Breast epithelium (tissue), 4 donors: ENCODE measurements at regions not wholly inside any gene's neighbourhood (a gene's known extent, or its start where the extent isn't known, plus 50 kb on each side); places are given as distances from the start of the nearest gene placed in this dataset.

Experiments used
- DNase-seq, 2 donors: peaks; one replicate each; pipeline ENCODE4 v3.0.0-alpha.2; 2019; ENCODE audit warnings: low spot score in 2 of 2
- H3K27ac ChIP-seq, 2 donors: fragments of 200-600 bp; sonication (generic) in 1 of 2; one replicate each; pipeline ENCODE4 v1.5.1; 2016 to 2019; ENCODE audit warnings: mild to moderate bottlenecking in 1 of 2
- H3K27me3 ChIP-seq, 2 donors: fragments of 200-600 bp; sonication (generic) in 1 of 2; one replicate each; pipeline versions ENCODE4 v1.5.1 to v1.6.0; 2017 to 2019; ENCODE audit warnings: control low read depth in 1 of 2, mild to moderate bottlenecking in 1 of 2
- H3K36me3 ChIP-seq: fragments of 200-600 bp; one replicate; pipeline ENCODE4 v1.5.1; 2019
- H3K4me1 ChIP-seq, 2 donors: fragments of 200-600 bp; sonication (generic); one replicate each; pipeline ENCODE4 v1.5.1; 2016 to 2019; ENCODE audit warnings: control low read depth in 1 of 2
- H3K4me3 ChIP-seq, 3 donors: fragments of 200-600 bp; sonication (generic); 1 replicate in 2 of 3; 2 replicates in 1 of 3; pipeline ENCODE4 v1.5.1; 2016 to 2019; ENCODE audit warnings: mild to moderate bottlenecking in 3 of 3, moderate library complexity in 2 of 3
- H3K9me3 ChIP-seq, 2 donors: fragments of 200-600 bp; sonication (generic) in 1 of 2; one replicate each; pipeline ENCODE4 v1.5.1; 2016 to 2019; ENCODE audit warnings: control low read depth in 1 of 2
- POLR2A ChIP-seq: fragments of 450-650 bp; IDR thresholded peaks from one replicate; pipeline ENCODE4 v1.6.1; 2016; ENCODE audit warnings: antibody characterized with exemption, mild to moderate bottlenecking, moderate library complexity
- POLR2AphosphoS5 ChIP-seq, 3 donors: sonication (generic); formaldehyde crosslinking; IDR thresholded peaks; one replicate each; pipeline ENCODE4 v1.6.1; 2017; ENCODE audit warnings: antibody characterized with exemption in 3 of 3
- intact Hi-C: fragments of 100-400 bp; cut with DNase I; formaldehyde crosslinking; loops from one replicate; pipeline ENCODE4 v1.15.1; 2023; ENCODE audit warnings: low total_unique reads
- TF ChIP-seq, protein P1 (sequence below), 3 donors: fragments of 450-650 bp; IDR thresholded peaks; one replicate each; pipeline ENCODE4 v1.5.1; 2016 to 2017; ENCODE audit warnings: antibody characterized with exemption in 3 of 3, mild to moderate bottlenecking in 3 of 3, moderate library complexity in 3 of 3

DNA sequence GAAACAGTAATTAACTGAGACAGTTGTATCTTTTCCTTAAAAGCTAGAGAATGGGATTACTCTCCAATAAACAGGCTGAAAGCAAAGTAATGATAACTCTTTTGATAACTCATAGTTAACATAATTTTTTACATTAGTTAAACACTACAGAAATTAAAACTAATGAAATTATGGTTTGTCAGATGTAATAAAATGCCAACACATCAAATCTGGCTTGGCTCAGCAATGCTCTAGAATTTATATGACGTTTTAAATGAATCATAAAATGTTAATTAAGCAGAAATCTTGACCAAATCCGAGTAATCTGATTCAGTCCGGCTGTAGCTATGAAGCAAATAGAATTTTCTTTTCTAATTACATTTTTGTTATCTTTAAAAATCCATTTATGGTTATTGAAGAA lies 244.2 kb upstream of the NR3C2 start:
- no peak for DNase-seq
- intact Hi-C loops = no loop called here
- H3K4me3 ChIP-seq = no peak overlapping the region
- TF ChIP-seq POLR2A (no peak), POLR2AphosphoS5 (IDR thresholded peaks at IDR 0.05) (no peak)
- TF ChIP-seq, protein P1, sequence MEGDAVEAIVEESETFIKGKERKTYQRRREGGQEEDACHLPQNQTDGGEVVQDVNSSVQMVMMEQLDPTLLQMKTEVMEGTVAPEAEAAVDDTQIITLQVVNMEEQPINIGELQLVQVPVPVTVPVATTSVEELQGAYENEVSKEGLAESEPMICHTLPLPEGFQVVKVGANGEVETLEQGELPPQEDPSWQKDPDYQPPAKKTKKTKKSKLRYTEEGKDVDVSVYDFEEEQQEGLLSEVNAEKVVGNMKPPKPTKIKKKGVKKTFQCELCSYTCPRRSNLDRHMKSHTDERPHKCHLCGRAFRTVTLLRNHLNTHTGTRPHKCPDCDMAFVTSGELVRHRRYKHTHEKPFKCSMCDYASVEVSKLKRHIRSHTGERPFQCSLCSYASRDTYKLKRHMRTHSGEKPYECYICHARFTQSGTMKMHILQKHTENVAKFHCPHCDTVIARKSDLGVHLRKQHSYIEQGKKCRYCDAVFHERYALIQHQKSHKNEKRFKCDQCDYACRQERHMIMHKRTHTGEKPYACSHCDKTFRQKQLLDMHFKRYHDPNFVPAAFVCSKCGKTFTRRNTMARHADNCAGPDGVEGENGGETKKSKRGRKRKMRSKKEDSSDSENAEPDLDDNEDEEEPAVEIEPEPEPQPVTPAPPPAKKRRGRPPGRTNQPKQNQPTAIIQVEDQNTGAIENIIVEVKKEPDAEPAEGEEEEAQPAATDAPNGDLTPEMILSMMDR (IDR thresholded peaks at IDR 0.05) = no peak
- no peaks in the 10 kb centered on the region for H3K36me3 ChIP-seq
- H3K4me1 ChIP-seq = no peaks in the 10 kb centered on the region
- no peaks in the 10 kb centered on the region for H3K9me3 ChIP-seq
- no peaks in the 10 kb centered on the region for H3K27me3 ChIP-seq
- H3K27ac ChIP-seq = no peak overlapping the region

DNA sequence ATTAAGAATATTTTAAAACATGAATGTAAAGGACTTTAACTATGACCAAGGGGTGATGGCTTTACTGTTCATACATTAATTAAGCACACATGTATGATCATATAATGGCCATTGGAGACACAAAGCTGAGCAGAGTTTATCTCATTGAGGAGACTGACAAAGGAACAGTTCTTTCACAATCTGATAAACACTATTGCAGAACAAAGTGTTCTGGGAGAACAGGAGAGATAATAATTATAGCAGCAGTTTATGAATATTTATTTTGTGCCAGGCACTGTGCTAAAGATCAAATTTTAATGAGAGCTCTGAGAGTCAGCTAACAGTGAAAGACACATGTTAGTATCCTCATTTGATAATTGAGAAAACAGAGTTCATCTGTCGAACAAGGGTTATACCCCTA lies 242.4 kb upstream of the NR3C2 start:
- Histone ChIP-seq H3K9me3 (no peaks in the 10 kb centered on the region), H3K27ac (no peak overlapping the region), H3K4me3 (no peak overlapping the region), H3K27me3 (no peaks in the 10 kb centered on the region), H3K4me1 (no peaks in the 10 kb centered on the region), H3K36me3 (no peaks in the 10 kb centered on the region)
- no peak for TF ChIP-seq POLR2AphosphoS5 (IDR thresholded peaks at IDR 0.05)
- TF ChIP-seq, protein P1 (IDR thresholded peaks at IDR 0.05) = no peak
- TF ChIP-seq POLR2A = no peak
- no peak for DNase-seq
- intact Hi-C loops = no loop called here

DNA sequence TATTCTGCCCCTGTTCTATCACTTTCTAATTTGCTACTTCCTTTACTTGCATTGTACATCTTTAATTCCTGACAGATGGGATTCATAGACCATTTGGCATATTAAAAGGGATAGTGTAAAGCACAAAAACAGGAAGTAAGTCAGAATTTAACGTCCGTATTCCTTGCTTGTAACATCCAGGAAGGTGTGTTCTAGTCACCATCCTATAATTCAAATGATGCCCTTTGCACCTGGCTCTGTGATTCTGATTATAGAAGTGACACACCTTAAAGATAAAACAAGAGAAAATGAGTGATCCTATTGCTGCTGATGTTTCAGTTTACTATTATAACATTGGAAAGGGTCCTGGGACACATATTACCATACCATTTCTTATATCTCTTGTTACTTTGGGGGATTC lies 238.7 kb upstream of the NR3C2 start:
- no peaks in the 10 kb centered on the region for H3K4me1 ChIP-seq
- no peak for TF ChIP-seq POLR2A
- no peaks in the 10 kb centered on the region for H3K27me3 ChIP-seq
- intact Hi-C loops = no loop called here
- H3K4me3 ChIP-seq = no peak overlapping the region
- no peak overlapping the region for H3K27ac ChIP-seq
- H3K36me3 ChIP-seq = no peaks in the 10 kb centered on the region
- H3K9me3 ChIP-seq = no peaks in the 10 kb centered on the region
- DNase-seq = no peak

DNA sequence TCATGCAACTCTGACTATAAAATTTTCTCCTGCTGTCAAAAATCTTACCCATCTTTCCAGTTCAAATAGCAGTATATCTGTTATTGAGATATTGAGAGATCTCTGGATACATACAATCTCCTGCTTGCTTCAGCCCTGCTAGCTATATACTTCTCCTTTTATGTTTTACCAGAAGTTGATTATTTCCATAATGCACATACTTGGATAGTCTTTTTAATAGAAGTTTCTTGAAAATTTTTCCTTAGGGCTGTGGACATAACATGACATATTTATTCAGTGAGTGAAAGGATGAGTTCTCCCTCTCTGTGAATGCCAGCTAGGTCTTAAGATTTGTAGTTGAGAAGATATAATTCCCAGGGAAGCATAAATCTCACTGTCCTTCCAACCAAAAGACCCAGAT lies 234.1 kb upstream of the NR3C2 start:
- intact Hi-C loops = no loop called here
- no peaks in the 10 kb centered on the region for H3K36me3 ChIP-seq
- no peak for DNase-seq
- no peaks in the 10 kb centered on the region for H3K4me1 ChIP-seq
- TF ChIP-seq, protein P1 (IDR thresholded peaks at IDR 0.05) = no peak
- no peak overlapping the region for H3K27ac ChIP-seq
- H3K27me3 ChIP-seq = no peaks in the 10 kb centered on the region
- H3K9me3 ChIP-seq = no peaks in the 10 kb centered on the region
- H3K4me3 ChIP-seq = no peak overlapping the region

DNA sequence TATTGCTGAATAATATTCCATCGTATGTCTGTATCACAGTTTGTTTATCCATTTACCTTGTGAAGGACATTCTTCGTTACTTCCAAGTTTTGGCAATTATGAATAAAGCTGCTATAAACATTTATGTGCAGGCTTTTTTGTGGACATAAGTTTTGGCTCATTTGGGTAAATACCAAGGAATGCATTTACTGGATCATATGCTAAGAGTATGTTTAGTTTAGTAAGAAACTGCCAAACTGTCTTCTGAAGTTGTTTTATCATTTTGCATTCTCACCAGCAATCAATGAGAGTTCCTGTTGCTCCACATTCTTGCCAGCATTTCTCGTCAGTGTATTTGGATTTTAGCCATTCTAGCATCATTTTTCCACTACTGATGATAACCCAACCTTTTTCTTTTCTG lies 232.7 kb upstream of the NR3C2 start:
- H3K27ac ChIP-seq = no peak overlapping the region
- TF ChIP-seq, protein P1 (IDR thresholded peaks at IDR 0.05) = no peak
- TF ChIP-seq POLR2A (no peak), POLR2AphosphoS5 (IDR thresholded peaks at IDR 0.05) (no peak)
- no peaks in the 10 kb centered on the region for H3K36me3 ChIP-seq
- no peak overlapping the region for H3K4me3 ChIP-seq
- H3K27me3 ChIP-seq = no peaks in the 10 kb centered on the region
- no peak for DNase-seq
- intact Hi-C loops = no loop called here
- H3K4me1 ChIP-seq = no peaks in the 10 kb centered on the region
- H3K9me3 ChIP-seq = no peaks in the 10 kb centered on the region

DNA sequence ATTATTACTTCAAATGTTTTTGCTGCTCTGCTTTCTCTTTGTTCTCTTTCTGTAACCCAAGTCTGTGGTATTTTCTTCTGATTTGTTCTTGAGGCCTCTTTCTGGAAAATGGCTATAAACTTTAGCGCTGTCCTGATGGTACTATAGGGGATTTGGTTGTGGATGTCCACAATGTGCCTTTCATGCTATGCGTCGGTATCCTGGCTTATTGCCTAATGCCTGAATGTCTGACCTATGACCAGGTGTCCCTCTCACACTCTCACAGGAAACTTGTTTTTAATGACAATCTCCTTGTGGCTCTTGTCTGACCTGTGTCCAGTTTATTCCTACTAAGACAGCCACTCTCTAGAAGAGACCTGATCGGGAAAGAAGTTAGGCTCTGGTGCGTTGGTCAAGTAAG lies 222.4 kb upstream of the NR3C2 start:
- H3K4me1 ChIP-seq = no peaks in the 10 kb centered on the region
- DNase-seq = no peak
- no peak overlapping the region for H3K4me3 ChIP-seq
- intact Hi-C loops = no loop called here
- H3K27me3 ChIP-seq = no peaks in the 10 kb centered on the region
- no peaks in the 10 kb centered on the region for H3K36me3 ChIP-seq
- no peak for TF ChIP-seq POLR2AphosphoS5 (IDR thresholded peaks at IDR 0.05)
- TF ChIP-seq POLR2A = no peak
- TF ChIP-seq, protein P1 (IDR thresholded peaks at IDR 0.05) = no peak
- no peak overlapping the region for H3K27ac ChIP-seq
- H3K9me3 ChIP-seq = no peaks in the 10 kb centered on the region
